Cerebellar nuclear complex (tissue), 1 donor: ENCODE measurements at regions not wholly inside any gene's neighbourhood (a gene's known extent, or its start where the extent isn't known, plus 50 kb on each side); places are given as distances from the start of the nearest gene placed in this dataset.

ENCODE experiments used
- DNase-seq, 2 experiments: peaks; one replicate each; lab custom pipeline; 2025; lab: John Stamatoyannopoulos, UW

GRCh38 chr7:15855525-15856109, 169.1 kb upstream of the MEOX2 start:
- no peak for DNase-seq

GRCh38 chr7:15854841-15855524, 168.5 kb upstream of the MEOX2 start:
- no peak for DNase-seq

- DNase-seq = no peak
Observed at GRCh38 chr7:15853832-15854470, 167.5 kb upstream of the MEOX2 start.

- DNase-seq = no peak
Observed at GRCh38 chr7:15851201-15851600, 164.7 kb upstream of the MEOX2 start.

- no peak for DNase-seq
Observed at GRCh38 chr7:15848901-15849300, 162.4 kb upstream of the MEOX2 start.

- no peak for DNase-seq
Observed at GRCh38 chr7:15848362-15848761, 161.9 kb upstream of the MEOX2 start.

GRCh38 chr7:15845868-15846267, 159.4 kb upstream of the MEOX2 start:
- no peak for DNase-seq

- DNase-seq = no peak
Observed at GRCh38 chr7:15845461-15845860, 159.0 kb upstream of the MEOX2 start.

- DNase-seq = no peak
Observed at GRCh38 chr7:15839416-15840100, 153.1 kb upstream of the MEOX2 start.

GRCh38 chr7:15838265-15838664, 151.8 kb upstream of the MEOX2 start:
- no peak for DNase-seq

- DNase-seq = no peak
Observed at GRCh38 chr7:15837306-15837950, 150.9 kb upstream of the MEOX2 start.

- no peak for DNase-seq
Observed at GRCh38 chr7:15836651-15837050, 150.2 kb upstream of the MEOX2 start.

- no peak for DNase-seq
Observed at GRCh38 chr7:15836041-15836440, 149.6 kb upstream of the MEOX2 start.

GRCh38 chr7:15834446-15834845, 148.0 kb upstream of the MEOX2 start:
- no peak for DNase-seq

GRCh38 chr7:15832996-15833395, 146.5 kb upstream of the MEOX2 start:
- DNase-seq = no peak

GRCh38 chr7:15831606-15832005, 145.1 kb upstream of the MEOX2 start:
- no peak for DNase-seq

- DNase-seq = no peak
Observed at GRCh38 chr7:15829691-15830090, 143.2 kb upstream of the MEOX2 start.

- DNase-seq = no peak
Observed at GRCh38 chr7:15828881-15829280, 142.4 kb upstream of the MEOX2 start.

- no peak for DNase-seq
Observed at GRCh38 chr7:15821484-15822427, 135.3 kb upstream of the MEOX2 start.

GRCh38 chr7:15820319-15820718, 133.8 kb upstream of the MEOX2 start:
- no peak for DNase-seq

- DNase-seq = no peak
Observed at GRCh38 chr7:15816835-15817426, 130.4 kb upstream of the MEOX2 start.
